Inflammatory macrophage treated with lipopolysaccharide for 4 hours (primary cell): ENCODE measurements at regions not wholly inside any gene's neighbourhood (a gene's known extent, or its start where the extent isn't known, plus 50 kb on each side); places are given as distances from the start of the nearest gene placed in this dataset.
A peak's percentile ranks its signal among the peaks of the same experiment; 100 is the strongest.

Experiments used
- DNase-seq: peaks from one replicate; pipeline ENCODE4 v3.0.0-alpha.2; 2020

DNA sequence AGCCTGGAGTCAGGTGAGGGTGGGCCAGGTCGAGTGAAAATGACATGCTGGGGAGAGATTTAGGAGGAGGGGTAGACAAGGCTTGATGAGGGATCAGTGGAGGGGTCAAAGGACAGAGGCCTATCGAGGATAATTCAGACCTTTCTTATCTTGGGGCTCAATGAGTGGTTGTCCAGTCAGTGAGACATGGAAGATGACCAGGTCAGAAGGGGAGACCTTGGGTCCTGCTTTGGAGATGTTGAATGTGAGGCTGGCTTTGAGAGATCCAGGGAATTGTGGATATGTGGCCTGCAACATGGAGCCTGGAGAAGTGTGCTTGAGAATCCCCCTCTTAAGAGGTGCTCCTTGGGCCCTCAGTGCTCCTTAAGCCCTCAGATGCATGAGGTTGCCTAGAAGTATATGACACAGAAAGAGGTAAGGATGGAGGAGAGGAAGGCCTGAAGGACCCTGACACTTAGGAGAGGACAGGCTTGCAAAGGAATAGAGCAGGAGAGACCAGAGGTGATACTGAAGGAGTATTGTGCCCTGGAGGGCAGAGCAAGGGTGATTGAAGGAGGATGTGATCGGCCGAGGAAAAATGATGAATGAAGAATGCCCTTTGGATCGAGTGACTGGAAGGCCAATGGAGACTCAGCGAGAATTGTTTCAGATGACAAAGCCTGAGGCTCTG lies 129.8 kb upstream of the GPR26 start:
- no peak for DNase-seq

DNA sequence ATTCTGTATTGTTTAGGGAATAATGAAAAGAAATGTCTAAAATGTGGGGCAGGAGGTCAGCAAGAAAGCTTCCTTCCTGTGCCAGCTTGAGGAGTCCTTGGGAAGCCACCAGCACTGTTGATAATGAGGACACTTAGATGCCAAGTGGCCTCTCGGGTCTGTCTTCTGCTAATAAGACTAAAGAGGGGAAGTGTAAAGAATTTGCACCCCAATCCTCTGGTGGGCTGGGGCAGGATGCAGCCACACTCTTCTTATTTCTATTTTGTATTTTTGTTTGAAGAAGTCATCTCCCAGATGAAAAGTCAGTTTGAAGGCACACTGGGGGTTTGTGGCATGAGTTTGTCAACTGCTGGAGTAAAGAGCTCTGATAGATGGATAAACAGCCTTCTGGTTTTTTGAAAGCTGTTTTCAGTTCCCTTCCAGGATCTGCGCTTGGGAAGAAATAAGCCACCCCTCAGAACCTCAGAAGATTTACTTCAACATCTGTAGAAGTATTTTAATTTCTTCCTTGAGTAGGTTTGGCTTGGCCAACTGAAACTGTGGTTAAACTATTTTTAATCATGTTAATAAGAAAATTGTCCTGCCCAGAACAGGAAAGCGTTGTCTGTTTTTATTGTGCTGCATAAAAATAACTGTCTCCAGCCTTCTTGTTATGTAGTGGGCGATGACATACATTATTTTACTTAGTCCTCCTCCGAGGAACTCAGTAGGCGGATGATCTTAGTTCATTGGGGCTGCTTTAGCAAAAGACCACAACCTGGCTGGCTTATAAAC lies 128.8 kb upstream of the GPR26 start:
- DNase-seq, result peak; percentile 2

DNA sequence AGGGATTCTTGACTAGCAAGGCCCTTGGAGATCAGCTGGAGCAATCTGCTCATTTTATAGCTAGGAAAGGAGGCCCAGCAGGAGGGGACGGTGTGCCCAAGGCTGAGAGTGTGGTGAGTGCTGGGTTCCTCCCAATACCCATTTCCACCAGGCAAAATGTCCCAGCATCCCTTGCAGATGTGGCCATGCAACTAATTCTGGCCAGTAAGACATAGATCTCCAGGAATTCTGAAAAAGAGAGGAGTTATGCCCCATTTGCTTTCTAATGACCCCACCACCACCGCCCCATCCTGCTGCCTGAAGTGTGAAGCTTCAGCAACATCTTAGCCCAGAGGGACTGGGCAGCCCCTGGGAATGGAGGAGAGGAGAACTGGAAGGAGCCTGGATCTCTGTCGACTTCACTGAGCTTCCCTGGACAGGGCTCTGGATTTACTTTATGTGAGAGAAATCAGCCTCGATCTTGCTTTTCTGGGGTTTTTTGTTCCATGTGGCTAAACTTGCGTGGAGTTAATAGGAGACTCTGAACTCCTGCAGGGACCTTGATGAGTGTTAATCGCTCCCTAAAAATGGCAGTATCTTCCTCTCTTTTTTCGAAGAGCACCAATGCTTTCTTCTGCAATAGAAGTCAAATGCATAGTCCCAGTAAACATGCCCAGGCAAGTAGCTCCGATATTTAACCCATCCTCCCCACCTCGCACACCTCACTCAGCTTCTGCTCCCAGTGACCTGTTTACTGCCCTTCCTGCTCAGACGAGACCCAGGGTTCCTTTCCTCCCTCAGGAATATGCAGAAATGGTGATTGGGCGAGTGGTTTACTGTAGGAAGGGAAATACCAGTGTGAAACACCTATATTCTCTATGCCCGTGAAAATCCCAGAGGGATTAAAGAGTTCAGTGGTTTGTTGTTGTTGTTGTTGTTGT lies 127.5 kb upstream of the GPR26 start:
- no peak for DNase-seq

DNA sequence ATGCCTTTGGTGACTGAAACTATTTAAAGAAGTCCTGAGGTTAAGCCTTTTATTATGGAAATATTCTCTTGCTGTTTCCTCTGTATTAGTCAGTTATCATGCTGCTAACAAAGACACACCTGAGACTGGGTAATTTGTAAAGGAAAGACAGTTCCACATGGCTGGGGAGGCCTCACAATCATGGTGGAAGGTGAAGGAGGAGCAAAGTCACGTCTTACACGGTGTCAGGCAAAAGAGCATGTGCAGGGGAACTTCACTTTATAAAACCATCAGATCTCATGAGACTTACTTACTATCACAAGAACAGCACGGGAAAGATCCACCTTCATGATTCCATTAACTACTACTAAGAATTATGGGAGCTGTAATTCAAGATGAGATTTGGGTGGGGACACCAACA lies 121.2 kb upstream of the GPR26 start:
- DNase-seq, result no peak

DNA sequence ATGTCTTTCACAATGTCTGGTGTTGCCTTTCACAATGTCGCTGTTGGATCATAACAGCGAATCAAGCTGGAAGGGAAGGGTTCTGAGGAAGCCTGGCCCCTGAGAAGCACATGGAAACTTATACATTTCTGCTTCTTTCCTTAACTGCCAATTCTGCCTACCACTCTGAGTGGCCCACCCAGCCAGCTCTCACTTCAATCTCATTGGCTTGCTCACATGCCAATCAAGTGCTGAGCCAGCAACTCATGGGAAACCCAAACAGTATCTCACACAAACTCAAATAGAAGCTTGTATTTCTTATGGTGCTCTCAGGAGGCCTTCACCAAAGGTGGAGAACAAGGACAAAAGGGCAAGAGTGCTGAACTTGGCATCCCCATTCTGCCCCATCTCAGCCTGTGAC lies 117.4 kb upstream of the GPR26 start:
- no peak for DNase-seq

DNA sequence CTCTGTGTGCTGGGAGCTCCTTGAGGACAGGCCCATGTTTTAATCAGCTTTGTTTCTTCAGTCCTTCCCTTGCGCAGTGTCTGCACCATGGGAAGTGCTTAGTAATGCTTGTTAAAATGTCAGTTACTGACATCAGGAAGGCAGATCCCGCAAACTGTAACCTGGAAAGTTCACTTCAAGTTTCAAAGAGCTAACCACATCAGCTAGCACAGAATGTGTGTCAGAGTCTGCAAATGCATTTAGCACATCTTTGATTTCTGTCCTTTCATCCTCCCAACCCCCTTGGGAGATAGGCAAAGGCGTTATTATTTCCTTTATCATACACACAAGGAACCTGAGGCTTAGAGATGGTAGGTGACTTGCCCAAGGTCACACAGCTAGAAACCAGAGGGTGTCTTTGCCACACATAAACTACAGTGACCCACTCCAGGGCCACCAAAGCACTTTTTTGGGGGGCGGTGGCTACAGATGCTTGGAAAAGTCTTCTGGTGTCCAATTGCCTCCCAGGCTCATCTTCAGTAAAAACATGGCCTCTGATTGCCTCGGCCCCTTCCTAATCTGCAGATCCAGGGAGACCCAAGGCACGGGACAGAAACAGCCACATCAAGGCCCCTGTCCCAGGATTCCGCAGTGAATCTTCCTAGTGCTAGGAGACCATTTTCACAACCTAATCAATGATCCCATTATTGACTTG lies 116.2 kb upstream of the GPR26 start:
- DNase-seq, result no peak

DNA sequence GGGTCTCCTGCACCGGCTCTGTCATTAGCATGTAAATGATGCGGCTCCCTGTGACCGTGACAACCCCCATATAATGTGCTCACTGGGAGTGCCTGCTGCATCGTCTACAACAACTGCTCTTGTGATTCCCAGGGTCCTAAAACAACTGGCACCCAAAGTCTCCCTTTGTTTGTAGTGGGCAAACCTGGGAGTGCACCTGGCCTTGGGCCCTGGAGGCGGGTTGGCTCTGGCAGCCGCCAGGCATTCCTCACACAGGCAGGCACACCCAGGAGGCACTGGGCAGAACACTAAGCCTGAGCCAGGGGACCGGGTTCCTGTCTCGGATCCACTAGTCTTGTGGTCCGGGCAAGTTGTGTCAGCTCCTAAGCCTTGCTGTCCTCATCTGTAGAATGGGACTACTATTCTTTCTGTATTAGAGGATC lies 115.5 kb upstream of the GPR26 start:
- DNase-seq, result no peak

DNA sequence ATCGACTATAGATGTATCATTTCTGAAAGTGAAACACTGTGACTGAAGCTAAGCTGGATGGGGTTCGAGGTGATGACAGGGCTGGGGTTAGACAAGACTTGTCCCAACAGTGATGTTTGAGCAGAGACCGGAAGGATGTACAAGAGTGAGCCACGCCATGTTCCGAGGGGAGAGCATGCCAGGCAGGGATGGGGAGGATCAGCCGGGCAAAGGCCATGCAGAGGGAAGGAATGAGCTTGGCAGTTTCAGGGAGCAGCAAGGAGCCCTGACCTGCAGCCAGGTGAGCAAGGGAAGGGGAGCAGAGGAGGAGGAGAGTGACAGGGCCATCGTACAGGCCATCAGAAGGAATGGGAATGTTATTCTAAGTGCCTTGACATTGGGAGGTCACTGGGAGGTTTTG lies 114.9 kb upstream of the GPR26 start:
- no peak for DNase-seq

DNA sequence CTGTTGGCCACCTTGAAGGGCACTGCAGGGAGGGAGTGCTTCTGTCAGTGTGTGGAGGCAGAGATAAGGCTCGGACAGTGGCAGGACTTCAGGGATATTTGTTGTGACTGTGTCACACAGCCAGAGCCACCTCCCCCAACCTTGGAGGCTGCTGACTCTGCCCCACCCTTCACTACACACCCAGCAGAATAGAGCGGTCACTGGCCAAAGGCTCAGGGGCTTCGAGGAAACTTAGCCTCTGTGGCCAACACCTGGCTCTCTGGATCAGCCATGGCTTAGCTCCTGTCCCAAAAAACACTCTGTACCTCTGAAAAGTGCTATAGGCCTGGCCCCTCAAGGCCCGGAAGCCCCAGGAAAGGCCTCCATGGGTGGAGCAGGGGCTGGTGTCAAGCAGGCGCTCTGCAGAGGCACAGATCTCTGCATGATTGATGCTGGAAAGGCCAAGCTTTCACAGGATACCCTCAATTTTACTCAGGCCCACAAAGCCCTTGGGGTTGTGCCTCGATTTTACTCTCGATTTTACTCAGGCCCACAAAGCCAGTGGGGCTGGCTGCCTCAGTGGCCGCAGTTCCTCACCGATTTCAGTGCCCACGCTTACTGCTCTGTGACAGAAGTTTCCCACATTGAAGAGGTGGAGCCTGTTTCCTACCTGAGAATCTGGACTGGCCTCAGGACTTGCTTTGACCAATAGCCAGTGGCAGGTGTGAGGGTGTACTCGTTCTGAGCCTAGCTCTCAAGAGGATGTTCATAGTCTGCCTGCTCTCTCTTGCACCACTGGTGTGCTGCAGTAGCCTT lies 113.2 kb upstream of the GPR26 start:
- no peak for DNase-seq

DNA sequence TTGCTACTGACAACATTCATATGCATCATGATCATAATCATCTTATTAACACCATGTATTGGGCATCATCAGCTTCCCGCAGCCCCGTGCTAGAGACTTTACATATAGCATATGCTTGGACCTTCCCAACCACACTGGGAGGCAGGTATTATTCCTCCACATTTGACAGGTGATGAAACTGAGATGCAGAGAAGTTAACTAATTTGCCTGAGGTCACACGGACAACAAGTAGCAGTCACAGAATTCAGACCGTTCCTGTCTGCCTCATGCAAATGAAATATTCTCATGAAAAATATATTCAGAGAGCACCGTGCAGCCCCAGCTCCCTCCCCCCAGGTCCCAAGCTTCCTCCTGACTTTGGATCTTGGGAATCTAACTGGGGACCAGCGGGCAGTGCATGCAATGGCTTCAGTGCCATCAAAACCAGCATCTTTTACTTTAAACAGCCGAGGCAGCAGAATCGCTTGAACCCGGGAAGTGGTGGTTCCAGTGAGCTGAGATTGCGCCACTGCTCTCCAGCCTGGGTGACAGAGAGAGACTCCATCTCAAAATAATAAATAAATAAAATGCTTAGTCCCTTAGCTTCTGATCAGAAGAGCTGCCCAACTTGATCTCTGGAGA lies 112.2 kb upstream of the GPR26 start:
- no peak for DNase-seq

DNA sequence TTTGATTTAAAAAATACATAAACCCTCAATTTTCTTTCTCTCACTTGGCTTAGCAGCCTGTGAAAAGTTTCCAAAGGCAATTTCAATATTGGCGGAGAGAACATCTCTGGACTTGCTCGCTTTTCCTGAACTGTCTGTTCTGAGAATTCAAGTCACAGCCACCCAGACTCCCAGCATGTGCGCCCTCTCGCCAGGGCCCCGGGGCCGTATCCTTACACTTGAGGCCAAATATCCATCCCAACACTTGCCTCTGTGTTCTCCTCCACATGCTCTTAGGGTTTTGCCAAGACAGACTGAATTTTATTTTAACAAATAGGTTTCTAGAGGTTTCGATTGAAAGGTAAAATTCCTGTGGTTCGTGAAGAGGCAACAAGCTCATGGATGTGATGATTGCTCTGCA lies 111.5 kb upstream of the GPR26 start:
- no peak for DNase-seq

DNA sequence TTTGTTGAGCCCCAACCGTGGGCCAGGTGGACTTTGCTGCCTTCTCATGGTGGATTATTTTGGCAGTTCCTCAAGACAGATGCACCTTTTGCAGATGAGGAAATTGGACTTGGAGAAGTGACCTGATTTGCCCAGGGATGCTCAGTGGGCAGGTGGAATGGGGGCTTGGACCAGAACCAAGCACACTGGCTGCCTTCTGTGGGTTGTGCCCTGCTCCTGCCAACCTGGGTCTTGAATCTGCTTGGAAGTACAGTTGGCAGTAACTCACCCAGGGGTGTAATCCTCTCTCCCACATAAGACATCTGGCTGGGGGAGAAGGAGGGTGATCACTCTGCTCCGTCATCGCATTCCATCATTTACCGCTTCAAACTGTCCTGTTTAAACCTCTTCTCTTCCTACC lies 110.5 kb upstream of the GPR26 start:
- DNase-seq, result no peak

DNA sequence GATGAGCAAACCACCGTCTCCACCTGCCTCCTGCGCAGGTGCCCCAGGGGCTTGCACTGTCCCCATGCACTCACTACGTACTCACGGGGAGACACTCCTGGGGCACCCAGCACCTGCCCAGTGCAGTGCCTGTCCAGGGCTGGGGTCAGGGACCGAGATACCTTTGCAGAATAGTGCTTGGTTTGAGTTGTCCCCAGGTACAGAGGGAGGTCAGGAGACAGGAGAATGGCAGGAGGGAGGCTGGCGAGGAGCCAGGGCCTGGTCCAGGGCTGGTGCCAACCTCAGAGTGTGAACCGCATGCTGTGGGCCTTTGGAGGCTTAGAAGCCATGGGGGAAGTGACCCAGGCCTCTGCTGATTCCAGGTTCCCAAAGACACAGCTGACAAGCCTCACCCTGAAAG lies 110.1 kb upstream of the GPR26 start:
- DNase-seq, result no peak

DNA sequence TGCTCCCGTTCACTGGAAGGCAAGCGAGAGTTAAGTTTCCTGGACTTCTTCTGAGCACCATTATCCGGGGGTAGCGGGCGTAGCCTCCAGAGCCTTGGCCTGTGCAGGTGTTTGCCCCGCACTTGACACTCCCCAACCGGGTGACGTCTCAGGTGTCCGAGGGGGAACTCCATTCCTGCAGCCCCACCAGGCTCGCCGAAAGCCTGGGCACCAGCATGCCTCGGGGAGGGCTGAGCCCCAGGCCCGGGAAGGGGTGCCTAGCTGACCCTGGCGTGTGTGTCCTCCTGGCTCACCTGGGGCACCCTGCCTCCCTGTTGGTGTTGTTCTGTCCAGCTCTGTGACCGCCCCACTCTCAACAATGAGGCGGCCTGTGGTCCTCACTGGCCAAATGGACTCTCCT lies 109.4 kb upstream of the GPR26 start:
- DNase-seq, result no peak

DNA sequence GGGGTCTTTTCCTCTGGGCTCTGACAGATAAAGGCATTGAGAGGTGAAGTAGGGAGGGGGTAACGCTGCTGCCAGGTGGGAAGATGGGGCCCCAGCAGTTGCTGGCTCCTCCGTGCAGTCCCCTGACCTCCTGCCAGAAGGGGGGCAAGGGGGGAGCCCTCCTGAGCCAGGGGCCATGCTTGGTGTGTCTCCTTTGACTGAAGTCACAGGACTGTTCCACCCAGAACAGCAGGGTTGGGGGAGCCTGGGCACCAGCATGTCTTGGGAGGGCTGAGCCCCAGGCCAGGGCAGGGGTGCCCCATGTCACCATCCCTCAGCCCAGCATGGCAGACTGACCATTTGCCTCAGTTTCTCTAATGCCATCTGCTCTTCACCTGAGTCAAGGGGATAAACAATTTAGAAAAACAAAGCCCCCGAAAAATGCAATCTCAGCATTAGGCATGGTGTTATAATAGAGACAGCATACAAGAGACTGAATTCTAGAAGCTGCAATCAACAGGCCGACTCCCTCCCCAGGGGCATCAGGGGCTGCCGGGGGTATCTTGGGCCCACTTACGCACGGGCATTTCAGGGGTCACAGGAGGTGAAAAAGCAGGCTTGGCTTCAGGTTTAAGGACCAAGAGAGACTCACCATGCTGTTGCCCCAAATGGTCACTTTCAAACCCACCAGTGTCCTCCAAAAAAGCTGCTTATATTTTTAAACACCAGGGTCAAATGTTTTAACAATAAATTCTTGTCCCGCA lies 108.6 kb upstream of the GPR26 start:
- DNase-seq, result no peak

DNA sequence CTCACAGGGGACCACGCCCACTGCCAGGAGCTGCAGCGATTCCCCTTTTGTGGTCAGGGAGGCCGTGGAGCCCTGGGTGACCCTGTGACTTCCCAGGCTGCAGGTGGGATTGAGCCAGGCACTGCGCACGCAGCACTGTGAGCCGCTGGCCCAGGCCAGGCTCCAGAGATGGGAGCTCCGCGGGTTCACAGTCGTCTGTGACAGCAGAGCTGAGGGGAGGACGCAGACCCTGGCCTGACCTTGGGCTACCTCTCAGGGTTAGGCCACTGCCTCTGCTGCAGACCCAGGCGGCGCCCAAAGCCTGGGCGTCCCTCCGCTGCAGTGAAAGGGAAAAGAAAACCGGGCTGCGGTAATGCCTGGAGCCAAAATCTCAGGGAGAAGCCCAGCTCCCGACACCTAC lies 107.5 kb upstream of the GPR26 start:
- DNase-seq, result no peak

DNA sequence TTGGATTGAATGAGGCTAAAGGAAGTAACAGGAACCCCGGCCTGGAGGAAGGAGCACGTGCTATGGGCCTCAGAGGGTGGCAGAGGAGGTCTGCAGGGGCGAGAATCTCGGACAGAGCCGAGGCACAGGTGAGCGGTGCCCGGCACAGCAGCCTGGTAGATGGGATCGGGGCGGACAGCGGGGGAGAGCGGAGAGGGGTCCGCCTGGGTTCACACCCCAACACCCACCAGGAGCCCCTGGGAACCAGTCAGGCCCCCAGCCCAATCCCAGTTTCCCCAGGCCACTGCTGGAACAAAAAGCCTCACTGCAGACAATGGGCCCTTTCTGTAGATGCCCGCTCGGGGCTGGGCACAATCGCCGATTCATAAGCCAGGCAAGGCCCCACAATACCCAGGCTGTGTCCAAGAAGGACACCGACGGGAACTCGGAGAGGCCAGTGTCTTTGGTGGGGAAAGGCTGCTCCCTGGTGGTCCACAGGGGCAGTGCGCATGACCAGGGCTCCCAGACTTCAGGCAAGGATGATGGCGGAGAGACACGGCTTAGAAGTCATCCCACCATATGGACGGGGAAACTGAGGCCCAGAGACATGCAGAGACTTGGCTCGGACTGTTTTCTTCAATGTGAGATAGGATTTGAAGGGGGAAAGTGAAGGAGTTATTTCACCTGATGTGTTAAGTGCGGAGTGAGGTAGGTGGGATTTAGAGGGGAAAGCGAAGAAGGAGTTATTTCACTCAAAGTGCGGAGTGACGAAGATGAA lies 106.9 kb upstream of the GPR26 start:
- peak; percentile 51 for DNase-seq

DNA sequence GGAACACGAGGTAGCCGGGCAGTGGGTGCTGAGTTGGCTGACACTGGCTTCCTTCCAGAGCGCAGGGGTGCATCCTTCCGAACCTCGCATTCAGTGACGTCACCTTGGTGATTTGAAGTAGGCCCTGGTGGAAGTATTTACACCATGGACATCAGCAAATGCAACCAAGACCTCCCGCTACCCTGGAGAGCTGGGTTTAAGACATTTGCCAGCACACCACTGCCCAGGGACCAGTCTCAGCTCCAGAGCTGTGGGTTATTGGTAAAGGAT lies 106.4 kb upstream of the GPR26 start:
- DNase-seq, result no peak

DNA sequence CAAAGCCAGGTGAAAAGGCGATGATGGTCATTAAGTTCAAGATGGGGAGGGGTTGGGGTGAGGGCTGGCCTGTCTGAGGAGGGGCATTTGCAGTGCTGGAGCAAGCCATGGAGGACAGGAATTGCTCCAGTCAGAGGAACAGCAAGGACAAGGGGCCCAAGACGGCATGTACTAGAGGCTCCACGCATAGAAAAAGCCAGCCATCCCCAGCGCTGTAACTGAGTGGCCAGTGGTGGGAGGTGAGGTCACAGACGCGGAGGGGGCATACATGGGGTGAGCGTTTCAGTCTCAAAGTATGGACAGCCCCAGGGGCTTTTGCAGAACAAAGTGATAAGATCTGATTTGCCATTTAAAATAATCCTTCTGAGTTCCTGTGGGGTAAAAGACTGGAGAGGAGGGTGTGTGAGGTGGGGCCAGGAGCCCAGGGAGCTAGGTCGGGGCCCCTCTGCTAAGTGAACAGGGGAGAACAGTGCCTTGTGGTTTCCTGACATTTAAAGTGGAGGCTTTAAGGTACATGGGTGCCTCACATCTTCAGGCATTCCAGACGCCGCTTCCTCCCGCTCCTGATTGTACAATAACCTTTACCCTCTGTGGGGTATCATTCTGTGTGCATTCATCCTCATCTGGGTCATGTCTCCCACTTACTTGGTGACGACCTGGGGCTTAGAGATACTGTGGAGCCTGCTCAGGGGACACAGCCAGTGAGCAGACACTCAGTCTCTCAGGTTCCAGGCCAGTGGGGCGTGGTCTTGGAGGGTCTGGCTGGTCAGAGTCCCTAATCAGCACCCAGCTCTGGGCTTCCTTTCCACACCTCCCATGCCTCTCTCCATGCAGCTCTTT lies 105.6 kb upstream of the GPR26 start:
- DNase-seq, result no peak

DNA sequence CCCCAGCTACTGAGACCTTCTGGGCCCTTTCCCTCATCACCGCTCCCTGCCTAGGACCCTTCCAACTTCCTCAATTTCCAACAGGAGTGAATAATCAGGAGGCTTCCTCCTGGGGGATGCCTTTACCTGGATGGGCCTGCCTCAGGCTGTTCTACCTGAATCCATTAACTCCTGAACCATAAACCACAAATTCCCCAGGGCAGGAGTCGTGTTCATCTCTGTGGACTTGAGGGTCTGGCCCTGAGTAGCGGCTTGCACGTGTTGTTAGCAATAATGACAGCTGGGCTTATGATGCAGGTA lies 105.1 kb upstream of the GPR26 start:
- no peak for DNase-seq
